ENCODE measurements at regions not wholly inside any gene's neighbourhood (a gene's known extent, or its start where the extent isn't known, plus 50 kb on each side); places are given as distances from the start of the nearest gene placed in this dataset.

DNA sequence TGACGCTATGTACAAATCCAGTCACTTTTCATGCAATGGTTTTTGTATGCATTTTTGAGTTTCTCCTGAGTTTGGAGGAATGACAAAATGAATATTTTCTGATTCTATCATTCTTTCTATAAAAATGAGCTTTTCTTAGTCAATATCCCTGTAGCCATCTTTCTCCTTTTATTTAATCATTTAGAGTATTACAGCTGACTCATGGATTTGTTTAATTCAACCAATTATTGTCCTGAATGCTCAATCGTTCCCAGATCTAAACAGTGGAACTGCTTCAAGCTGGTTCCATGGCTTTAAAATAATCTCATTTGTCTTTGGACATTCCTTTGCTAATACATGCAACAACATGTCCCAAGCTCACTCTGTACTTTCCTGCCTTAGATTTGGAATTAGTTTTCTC is 368.8 kb downstream of the ADCYAP1 start:
- Mint-ChIP-seq H3K4me3 (ENCODE audit: low read depth) (no peak overlapping the region), H3K9me3 (ENCODE audit: low read depth) (no peaks in the 10 kb centered on the region), H3K36me3 (ENCODE audit: insufficient read depth) (no peaks in the 10 kb centered on the region), H3K27me3 (no peaks in the 10 kb centered on the region), H3K27ac (no peak overlapping the region), H3K4me1 (ENCODE audit: low read depth) (no peaks in the 10 kb centered on the region)
- DNase-seq (ENCODE audit: low spot score, unreplicated experiment): no peak
- no peak for TF ChIP-seq CTCF (IDR thresholded peaks at IDR 0.05; ENCODE audit: unreplicated experiment)

- peaks cover 2% of the 10 kb centered on the region for H3K4me1 Mint-ChIP-seq (ENCODE audit: low read depth)
Observed at GRCh38 chr18:1292167-1292566, 387.5 kb downstream of the ADCYAP1 start.

GRCh38 chr18:1294229-1294628 is 389.6 kb downstream of the ADCYAP1 start:
- Mint-ChIP-seq H3K36me3 (ENCODE audit: insufficient read depth) (no peaks in the 10 kb centered on the region), H3K4me1 (ENCODE audit: low read depth) (peaks cover 2% of the 10 kb centered on the region), H3K27ac (no peak overlapping the region), H3K27me3 (no peaks in the 10 kb centered on the region), H3K9me3 (ENCODE audit: low read depth) (peaks cover 6% of the 10 kb centered on the region), H3K4me3 (ENCODE audit: low read depth) (no peak overlapping the region)
- no peak for TF ChIP-seq CTCF (IDR thresholded peaks at IDR 0.05; ENCODE audit: unreplicated experiment)
- DNase-seq (ENCODE audit: low spot score, unreplicated experiment): no peak

More at GRCh38 chr18:1292167-1292566, 387.5 kb downstream of the ADCYAP1 start:
- no peak for DNase-seq (ENCODE audit: low spot score, unreplicated experiment)
- Mint-ChIP-seq H3K27me3 (no peaks in the 10 kb centered on the region), H3K9me3 (ENCODE audit: low read depth) (peaks cover under 1% of the 10 kb centered on the region), H3K36me3 (ENCODE audit: insufficient read depth) (no peaks in the 10 kb centered on the region), H3K4me3 (ENCODE audit: low read depth) (no peak overlapping the region), H3K27ac (no peak overlapping the region)
- TF ChIP-seq CTCF (IDR thresholded peaks at IDR 0.05; ENCODE audit: unreplicated experiment): no peak

DNA sequence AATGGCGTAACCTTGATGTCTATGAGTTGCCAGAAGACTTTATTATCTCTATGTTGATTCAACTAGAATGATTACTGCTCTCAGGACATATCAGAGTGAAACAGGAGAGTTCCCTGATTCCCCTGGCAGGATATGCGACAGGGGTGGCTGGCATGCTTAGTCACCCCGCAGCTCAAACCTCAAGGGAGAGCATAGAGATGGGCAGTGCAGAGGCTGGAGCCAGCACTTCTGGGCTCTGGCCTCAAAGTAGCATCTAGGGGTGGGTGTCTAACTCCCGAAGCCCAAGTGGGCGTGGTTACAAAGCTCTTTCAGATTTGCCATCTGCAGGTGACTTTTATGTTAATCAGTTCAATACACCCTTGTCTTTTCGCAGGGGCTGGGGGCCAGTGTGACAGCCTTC is 391.6 kb downstream of the ADCYAP1 start:
- H3K4me3 Mint-ChIP-seq (ENCODE audit: low read depth): no peak overlapping the region
- TF ChIP-seq CTCF (IDR thresholded peaks at IDR 0.05; ENCODE audit: unreplicated experiment): no peak
- no peak overlapping the region for H3K27ac Mint-ChIP-seq
- peaks cover 2% of the 10 kb centered on the region for H3K4me1 Mint-ChIP-seq (ENCODE audit: low read depth)
- H3K27me3 Mint-ChIP-seq: no peaks in the 10 kb centered on the region
- peaks cover 9% of the 10 kb centered on the region for H3K9me3 Mint-ChIP-seq (ENCODE audit: low read depth)
- H3K36me3 Mint-ChIP-seq (ENCODE audit: insufficient read depth): no peaks in the 10 kb centered on the region
- no peak for DNase-seq (ENCODE audit: low spot score, unreplicated experiment)

DNA sequence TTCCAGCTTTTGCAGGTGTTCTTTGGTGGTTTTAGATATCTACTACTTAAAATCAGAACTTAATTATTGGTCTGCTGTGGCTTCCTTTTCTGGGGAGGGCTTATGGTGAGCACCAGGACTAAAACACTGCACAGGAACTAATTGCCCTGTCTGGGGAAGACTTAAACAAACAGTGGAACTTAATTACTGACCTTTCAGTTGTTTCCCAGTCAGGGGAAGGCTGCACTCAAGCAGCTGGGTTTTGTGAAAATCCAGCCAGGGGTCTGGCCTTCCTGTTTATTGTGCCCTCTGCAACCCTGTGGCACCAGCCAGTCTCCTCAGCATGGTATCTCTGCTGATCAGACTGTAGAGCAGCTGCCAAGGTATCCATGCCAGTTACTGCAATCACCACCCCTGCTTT is 398.2 kb downstream of the ADCYAP1 start:
- no peak for DNase-seq (ENCODE audit: low spot score, unreplicated experiment)
- peaks cover 9% of the 10 kb centered on the region for H3K9me3 Mint-ChIP-seq (ENCODE audit: low read depth)
- no peaks in the 10 kb centered on the region for H3K27me3 Mint-ChIP-seq
- no peak for TF ChIP-seq CTCF (IDR thresholded peaks at IDR 0.05; ENCODE audit: unreplicated experiment)
- peaks cover 13% of the 10 kb centered on the region for H3K4me1 Mint-ChIP-seq (ENCODE audit: low read depth)
- H3K36me3 Mint-ChIP-seq (ENCODE audit: insufficient read depth): no peaks in the 10 kb centered on the region
- no peak overlapping the region for H3K27ac Mint-ChIP-seq
- no peak overlapping the region for H3K4me3 Mint-ChIP-seq (ENCODE audit: low read depth)
